Thyroid gland (tissue), 4 donors: ENCODE measurements at regions not wholly inside any gene's neighbourhood (a gene's known extent, or its start where the extent isn't known, plus 50 kb on each side); places are given as distances from the start of the nearest gene placed in this dataset.

Experiments used
- POLR2A ChIP-seq, 2 donors: fragments of 450-650 bp; IDR thresholded peaks; one replicate each; pipeline ENCODE4 v1.6.1; 2017; ENCODE audit warnings: antibody characterized with exemption in 2 of 2, mild to moderate bottlenecking in 2 of 2, moderate library complexity in 1 of 2
- TF ChIP-seq, protein P1 (sequence below), 6 experiments: fragments of 200-600 bp in 3 of 6; fragments of 450-650 bp in 3 of 6; sonication (generic) in 3 of 6; IDR thresholded peaks; one replicate each; pipeline ENCODE4 v1.5.1; 2016 to 2019; ENCODE audit warnings: antibody characterized with exemption in 6 of 6, mild to moderate bottlenecking in 2 of 6, inconsistent platforms in 1 of 6, moderate library complexity in 1 of 6

- no peak for TF ChIP-seq POLR2A (IDR thresholded peaks at IDR 0.05)
- TF ChIP-seq, protein P1, sequence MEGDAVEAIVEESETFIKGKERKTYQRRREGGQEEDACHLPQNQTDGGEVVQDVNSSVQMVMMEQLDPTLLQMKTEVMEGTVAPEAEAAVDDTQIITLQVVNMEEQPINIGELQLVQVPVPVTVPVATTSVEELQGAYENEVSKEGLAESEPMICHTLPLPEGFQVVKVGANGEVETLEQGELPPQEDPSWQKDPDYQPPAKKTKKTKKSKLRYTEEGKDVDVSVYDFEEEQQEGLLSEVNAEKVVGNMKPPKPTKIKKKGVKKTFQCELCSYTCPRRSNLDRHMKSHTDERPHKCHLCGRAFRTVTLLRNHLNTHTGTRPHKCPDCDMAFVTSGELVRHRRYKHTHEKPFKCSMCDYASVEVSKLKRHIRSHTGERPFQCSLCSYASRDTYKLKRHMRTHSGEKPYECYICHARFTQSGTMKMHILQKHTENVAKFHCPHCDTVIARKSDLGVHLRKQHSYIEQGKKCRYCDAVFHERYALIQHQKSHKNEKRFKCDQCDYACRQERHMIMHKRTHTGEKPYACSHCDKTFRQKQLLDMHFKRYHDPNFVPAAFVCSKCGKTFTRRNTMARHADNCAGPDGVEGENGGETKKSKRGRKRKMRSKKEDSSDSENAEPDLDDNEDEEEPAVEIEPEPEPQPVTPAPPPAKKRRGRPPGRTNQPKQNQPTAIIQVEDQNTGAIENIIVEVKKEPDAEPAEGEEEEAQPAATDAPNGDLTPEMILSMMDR (IDR thresholded peaks at IDR 0.05), result no peak
These were observed 232.6 kb upstream of the TNC start for GRCh38 chr9:115350548-115350947.
